Left ventricle myocardium superior (tissue), 1 donor: ENCODE measurements at regions not wholly inside any gene's neighbourhood (a gene's known extent, or its start where the extent isn't known, plus 50 kb on each side); places are given as distances from the start of the nearest gene placed in this dataset.
"Not testable (repeated sequence)": the region's sequence is repeated elsewhere in the genome, so short reads cannot be mapped to it uniquely, and the experiment has no call there.

Experiments used
- ATAC-seq: fragments of 200-7000 bp; cut with Tn5 transposase; one replicate; pipeline ENCODE4 v1.9.1; 2020; ENCODE audit warnings: mild to moderate bottlenecking, moderate library complexity
- DNase-seq: peaks from one replicate; pipeline ENCODE4 v3.0.0-alpha.2; 2020
- intact Hi-C: fragments of 100-400 bp; cut with micrococcal nuclease; formaldehyde crosslinking; loops from one replicate; pipeline ENCODE4 v1.11.0; 2022
- donor health status: DM: no; HTN: yes; CAD: no; lungs with severe emphysema.

DNA sequence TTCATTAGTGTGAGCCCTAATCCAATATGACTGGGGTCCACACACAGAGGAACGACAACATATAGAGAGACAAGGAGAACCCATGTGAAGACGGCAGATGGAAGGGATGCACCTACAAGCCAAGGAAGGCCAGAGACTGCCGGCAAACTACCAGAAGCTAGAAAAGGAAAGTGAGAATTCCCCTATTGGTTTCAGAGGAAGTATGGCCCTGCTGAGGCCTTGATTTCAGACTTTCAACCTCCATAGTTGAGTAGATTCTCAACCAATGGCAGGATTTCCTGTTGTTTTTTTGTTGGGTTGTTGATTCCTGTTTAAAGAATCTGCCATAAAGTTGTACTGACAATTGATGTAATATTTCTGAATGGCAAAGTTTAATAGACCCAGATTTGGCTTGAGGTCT lies 241.5 kb downstream of the SATB2 start:
- intact Hi-C loops: no loop called here
- DNase-seq (no peak), ATAC-seq (no peak)

DNA sequence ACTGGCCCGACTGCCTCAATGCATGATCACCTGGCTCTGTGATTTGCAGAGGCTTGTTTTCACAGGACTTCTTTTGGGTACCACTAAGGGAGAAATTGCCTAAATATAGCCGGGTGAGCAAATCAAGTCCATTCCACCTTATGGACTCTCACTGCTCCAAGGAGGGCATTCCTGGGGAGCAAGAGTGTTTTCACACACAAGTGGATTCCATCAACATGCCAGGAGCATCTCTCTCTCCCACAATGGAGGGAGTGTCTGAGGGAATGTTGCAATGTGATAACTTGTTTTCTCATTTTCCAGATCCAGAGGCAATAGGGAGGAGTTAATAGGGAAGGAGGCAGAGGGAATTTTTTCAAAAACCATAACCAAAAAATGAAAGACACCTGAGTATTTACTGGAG lies 250.7 kb downstream of the SATB2 start:
- DNase-seq: no peak
- intact Hi-C loops: no loop called here
- no peak for ATAC-seq

DNA sequence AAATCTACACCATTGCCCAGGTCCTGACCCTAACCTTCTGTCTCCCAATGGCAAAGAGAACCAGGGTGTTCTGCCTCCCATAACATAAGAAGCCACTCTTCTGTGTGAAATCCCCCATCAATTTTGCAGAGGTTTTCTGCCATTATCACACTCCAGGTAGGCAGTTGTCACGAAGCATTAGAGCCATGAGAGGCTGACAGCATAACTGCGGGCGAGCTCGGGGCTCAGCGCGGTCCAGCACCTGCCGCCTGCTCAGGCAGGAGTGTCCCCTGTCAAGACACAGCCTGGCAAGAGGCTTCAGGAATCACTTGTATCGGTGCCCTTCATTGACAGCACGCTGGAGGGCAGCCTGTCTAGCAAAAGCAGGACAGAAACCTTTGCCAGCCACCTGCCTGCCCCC lies 251.2 kb downstream of the SATB2 start:
- DNase-seq: no peak
- ATAC-seq: no peak
- intact Hi-C loops: no loop called here

DNA sequence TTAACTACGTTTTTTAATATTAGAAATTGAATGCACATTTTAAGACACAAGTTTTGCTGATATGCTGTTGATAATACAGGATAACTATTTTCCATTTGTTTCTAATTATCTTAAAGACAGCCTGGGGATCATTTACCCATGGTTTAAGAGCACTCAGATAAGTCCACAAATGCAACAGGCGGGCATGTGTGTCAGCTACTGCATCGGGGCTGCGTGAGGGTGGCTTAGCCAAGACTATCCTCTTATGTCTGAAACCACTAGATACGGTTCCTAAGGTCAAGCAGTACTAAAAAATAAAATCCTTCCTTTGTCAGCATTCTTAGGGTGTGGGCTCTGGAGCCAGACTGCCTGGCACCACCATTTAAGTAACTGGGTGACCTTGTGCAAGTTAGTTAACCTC lies 254.8 kb downstream of the SATB2 start:
- ATAC-seq (no peak), DNase-seq (no peak)
- intact Hi-C loops: no loop called here

DNA sequence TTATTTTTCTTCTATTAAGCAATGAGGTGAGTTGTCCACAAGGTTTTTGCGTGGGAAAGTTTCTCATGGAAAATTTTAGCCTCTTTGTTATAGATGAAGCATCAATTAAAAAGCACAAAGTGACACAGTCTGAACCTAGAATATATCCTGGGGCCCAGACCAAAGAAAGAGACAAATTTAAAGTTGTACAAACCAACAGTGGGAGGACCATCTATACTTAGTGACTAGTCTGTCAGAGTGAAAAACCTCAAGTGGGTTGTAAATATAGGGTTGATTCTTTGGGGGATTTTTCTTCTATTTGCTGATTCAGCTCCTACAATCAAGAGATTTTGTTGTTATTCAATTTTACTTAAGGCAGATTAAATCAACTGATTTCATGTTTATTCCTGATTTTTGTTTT lies 256.2 kb downstream of the SATB2 start:
- ATAC-seq: no peak
- intact Hi-C loops: no loop called here

GRCh38 chr2:199199797-199200196 lies 257.9 kb downstream of the SATB2 start:
- DNase-seq: no peak
- ATAC-seq: no peak
- intact Hi-C loops: no loop called here

More for the DNA sequence above, 256.2 kb downstream of the SATB2 start:
- no peak for DNase-seq

- DNase-seq (no peak), ATAC-seq (no peak)
- intact Hi-C loops: no loop called here
Measured at GRCh38 chr2:199197448-199197847, 260.3 kb downstream of the SATB2 start.

DNA sequence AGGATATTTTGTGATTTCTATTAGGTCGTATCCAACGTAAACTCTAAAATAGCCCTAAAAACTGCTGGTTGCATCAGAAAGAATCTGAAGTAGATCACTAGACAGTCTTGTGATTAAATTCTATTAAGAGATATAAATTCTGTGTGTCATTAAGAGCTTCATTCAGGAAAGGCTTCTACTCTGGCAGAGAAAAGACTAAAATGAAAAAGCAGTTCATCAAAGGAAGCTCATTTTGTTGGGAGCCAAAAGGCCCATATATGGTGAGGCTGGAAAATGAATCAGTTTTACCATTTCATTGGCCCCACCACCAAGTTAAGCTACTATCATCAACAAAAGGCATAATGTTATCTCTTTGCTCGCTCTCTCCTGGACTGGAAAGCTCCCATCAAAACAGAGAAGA lies 261.1 kb downstream of the SATB2 start:
- ATAC-seq (no peak), DNase-seq (no peak)
- intact Hi-C loops: no loop called here

- DNase-seq (no peak), ATAC-seq (no peak)
- intact Hi-C loops: no loop called here
Measured at GRCh38 chr2:199195927-199196502, 261.7 kb downstream of the SATB2 start.

DNA sequence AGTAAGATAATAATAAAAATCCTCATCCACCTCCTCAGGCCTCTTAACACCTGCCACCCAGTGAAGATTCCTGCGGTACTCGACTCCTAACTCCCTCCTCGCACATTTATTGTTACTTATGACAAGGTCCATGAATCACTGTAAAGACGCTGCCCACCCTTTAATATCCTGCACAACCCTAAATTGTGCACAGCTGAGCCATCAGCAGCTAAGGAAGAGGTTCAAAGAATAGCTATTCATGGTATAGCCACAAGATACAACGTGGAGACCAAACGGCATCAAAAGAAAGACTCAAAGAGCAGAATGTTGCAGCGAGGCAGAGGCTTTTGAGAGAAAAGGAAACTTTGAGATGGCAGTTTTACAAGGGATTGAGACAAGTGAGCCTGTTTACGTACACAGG lies 266.3 kb downstream of the SATB2 start:
- ATAC-seq: no peak
- no peak for DNase-seq
- intact Hi-C loops: no loop called here

DNA sequence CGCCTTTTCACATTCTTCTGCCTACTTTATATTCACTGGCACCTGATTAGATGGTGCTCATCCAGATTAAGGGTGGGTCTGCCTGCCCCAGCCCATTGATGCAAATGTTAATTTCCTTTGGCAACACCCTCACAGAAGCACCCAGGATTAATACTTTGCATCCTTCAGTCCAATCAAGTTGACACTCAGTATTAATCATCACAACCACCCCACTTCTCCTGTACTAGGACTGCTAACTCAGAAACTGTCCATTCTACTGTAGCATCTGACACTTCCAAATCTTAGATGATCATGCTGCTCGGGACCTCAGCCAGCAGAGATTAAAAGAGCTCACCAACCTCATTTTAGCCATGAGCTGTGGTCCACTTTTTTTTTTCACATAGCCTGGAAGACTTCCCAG lies 268.5 kb downstream of the SATB2 start:
- no peak for ATAC-seq
- intact Hi-C loops: no loop called here

DNA sequence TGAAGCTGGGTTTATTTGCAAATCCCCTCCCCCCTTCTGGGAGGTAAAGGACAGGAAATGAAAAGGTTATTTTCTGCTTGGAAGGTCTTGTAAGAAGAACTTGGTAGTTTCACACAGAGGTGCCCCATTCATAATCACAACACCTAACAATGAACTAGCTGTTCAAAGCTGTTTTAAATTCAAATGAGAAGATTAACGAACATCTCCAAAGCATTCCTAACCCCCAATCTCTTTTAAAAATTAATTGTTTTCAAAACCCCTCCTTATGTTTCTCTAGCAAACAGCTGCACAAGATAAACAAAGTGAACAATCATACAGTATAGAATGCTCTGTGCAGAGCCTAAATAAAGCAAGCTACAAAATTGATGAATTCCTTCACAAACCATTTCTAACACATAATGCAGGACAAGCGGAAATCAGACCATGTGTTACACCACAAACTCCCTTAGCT lies 271.4 kb downstream of the SATB2 start:
- intact Hi-C loops: no loop called here
- DNase-seq (no peak), ATAC-seq (no peak)

More for the DNA sequence above, 268.5 kb downstream of the SATB2 start:
- no peak for DNase-seq

- intact Hi-C loops, ATAC-seq, DNase-seq: not testable (repeated sequence)
Measured at GRCh38 chr2:199185174-199185573, 272.6 kb downstream of the SATB2 start.

DNA sequence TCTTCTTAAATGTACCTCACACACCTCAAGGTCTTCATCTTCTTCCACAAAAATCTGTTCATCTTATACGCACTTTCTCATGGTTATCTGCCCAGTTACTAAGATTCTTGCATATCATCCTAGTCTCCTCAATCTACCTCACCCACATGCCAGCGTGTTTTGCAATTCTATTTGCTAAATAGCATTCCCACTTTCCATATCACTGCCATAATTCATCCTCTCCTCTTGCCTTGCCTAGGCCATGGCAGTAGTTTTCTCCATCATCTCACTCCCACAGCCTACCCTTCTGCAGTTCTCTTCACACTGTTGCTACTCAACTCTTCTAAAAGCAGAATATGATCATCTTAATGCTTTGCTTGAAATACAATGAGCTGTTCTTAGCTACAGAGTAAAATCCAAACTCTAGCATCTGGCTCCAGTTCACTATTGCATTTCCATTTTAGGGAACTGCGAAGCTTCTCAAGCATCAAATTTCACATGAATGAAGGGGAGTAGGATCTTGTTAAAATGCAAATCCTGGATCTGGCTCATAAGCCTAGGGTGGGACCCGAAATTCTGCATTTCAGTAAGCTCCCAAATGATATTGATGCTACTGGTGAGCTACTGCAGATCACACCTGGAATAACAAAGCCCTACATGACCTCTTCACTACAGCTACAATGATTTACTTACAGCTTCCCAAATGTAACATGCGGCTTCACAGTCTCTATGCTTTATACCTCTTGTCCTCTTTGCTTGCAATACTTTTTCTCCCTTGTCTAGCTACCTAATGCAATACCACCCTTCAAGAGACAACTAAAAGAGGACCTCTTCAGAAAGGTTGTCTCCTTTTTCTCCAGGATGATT lies 293.9 kb downstream of the SATB2 start:
- no peak for DNase-seq
- intact Hi-C loops: no loop called here
- no peak for ATAC-seq

- ATAC-seq (no peak), DNase-seq (no peak)
- intact Hi-C loops: no loop called here
Measured at GRCh38 chr2:199160677-199161465, 296.9 kb downstream of the SATB2 start.

DNA sequence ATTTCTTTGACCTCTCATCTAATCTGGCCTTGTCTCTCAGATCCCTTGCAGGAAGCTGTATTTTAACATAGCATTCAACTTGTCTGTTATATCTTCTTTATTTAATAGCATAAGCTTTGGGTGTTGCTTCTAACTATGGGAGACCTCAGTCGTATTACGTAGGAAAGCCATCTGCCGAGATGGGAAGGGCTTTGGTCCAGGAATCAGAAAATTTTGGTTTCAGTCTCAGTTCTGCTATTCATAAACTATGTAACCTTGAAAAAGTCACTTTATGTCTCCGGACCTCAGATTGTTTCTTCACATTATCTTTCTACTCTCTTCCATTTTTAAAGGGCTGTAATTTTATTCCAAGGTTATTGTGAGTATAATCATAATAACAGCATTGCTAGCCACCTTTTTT lies 297.7 kb downstream of the SATB2 start:
- ATAC-seq (no peak), DNase-seq (no peak)
- intact Hi-C loops: no loop called here

- ATAC-seq: no peak
- intact Hi-C loops: no loop called here
- DNase-seq: no peak
Measured at GRCh38 chr2:199148076-199148845, 309.5 kb downstream of the SATB2 start.

- intact Hi-C loops: no loop called here
- no peak for ATAC-seq
- DNase-seq: no peak
Measured at GRCh38 chr2:199147216-199147615, 310.5 kb downstream of the SATB2 start.

GRCh38 chr2:199144546-199144945 lies 313.2 kb downstream of the SATB2 start:
- DNase-seq (no peak), ATAC-seq (no peak)
- intact Hi-C loops: no loop called here
